SK-N-SH (cell line): ENCODE measurements at regions not wholly inside any gene's neighbourhood (a gene's known extent, or its start where the extent isn't known, plus 50 kb on each side); places are given as distances from the start of the nearest gene placed in this dataset.
A peak's percentile ranks its signal among the peaks of the same experiment; 100 is the strongest.

Source experiments
- CTCF ChIA-PET: fragments of 300-600, 350-600 bp; formaldehyde crosslinking; extraction: SDS; loops from one replicate; lab custom pipeline; 2021; lab: Yijun Ruan, JAX
- POLR2A ChIA-PET: fragments of 350-600 bp; sonication (Branson Sonifier 250); formaldehyde crosslinking; extraction: SDS; loops from one replicate; lab custom pipeline; 2020; ENCODE audit warnings: antibody characterized with exemption, inconsistent platforms; lab: Yijun Ruan, JAX
- DNase-seq: peaks from one replicate; pipeline ENCODE4 v3.0.0; 2012
- H2AFZ ChIP-seq: fragments of 200-600 bp; sonication (generic); 2 replicates; pipeline ENCODE4 v1.8.1; 2016; ENCODE audit warnings: antibody characterized with exemption, mild to moderate bottlenecking, low read depth
- H3F3A ChIP-seq: fragments of 200-600 bp; sonication (generic); replicated peaks from 2 replicates; pipeline ENCODE3; 2016; ENCODE audit warnings: antibody characterized with exemption, mild to moderate bottlenecking; ENCODE audit not compliant: insufficient read depth
- H3K27ac ChIP-seq, 2 experiments: fragments of 200-500 bp in 1 of 2; fragments of 200-600 bp in 1 of 2; sonication (Bioruptor generic) in 1 of 2; sonication (generic), shearing (Covaris generic) in 1 of 2; 2 replicates each; pipeline versions ENCODE4 v1.5.1 to v1.6.1; 2014 to 2016; ENCODE audit warnings: low read depth in 2 of 2, inconsistent platforms in 1 of 2, low read length in 1 of 2, mild to moderate bottlenecking in 1 of 2, mixed read lengths in 1 of 2
- H3K27me3 ChIP-seq: fragments of 200-600 bp; sonication (generic), shearing (Covaris generic); 2 replicates; pipeline ENCODE4 v1.6.1; 2016; ENCODE audit warnings: mixed run types; ENCODE audit not compliant: insufficient read depth
- H3K36me3 ChIP-seq, 2 experiments: fragments of 200-500 bp in 1 of 2; fragments of 200-600 bp in 1 of 2; sonication (Bioruptor generic) in 1 of 2; sonication (generic) in 1 of 2; replicated peaks in 1 of 2; 2 replicates each; pipeline versions ENCODE3 to v1.5.1; 2014 to 2016; ENCODE audit warnings: low read length in 1 of 2, mild to moderate bottlenecking in 1 of 2; ENCODE audit not compliant: insufficient read depth in 2 of 2, control insufficient read depth in 1 of 2
- H3K4me1 ChIP-seq, 2 experiments: fragments of 200-500 bp in 1 of 2; fragments of 200-600 bp in 1 of 2; sonication (Bioruptor generic) in 1 of 2; sonication (generic), shearing (Covaris generic) in 1 of 2; 2 replicates each; pipeline versions ENCODE4 v1.5.1 to v1.6.1; 2014 to 2016; ENCODE audit warnings: low read depth in 1 of 2, low read length in 1 of 2, mixed run types in 1 of 2; ENCODE audit not compliant: insufficient read depth in 2 of 2, control insufficient read depth in 1 of 2
- H3K4me2 ChIP-seq: fragments of 200-600 bp; sonication (generic), shearing (Covaris generic); 2 replicates; pipeline ENCODE4 v1.6.1; 2017; ENCODE audit warnings: mixed run types
- H3K4me3 ChIP-seq, 2 experiments: fragments of 200-500 bp in 1 of 2; fragments of 200-600 bp in 1 of 2; sonication (Bioruptor generic) in 1 of 2; sonication (generic), shearing (Covaris generic) in 1 of 2; 2 replicates each; pipeline versions ENCODE4 v1.5.1 to v1.8.1; 2014 to 2016; ENCODE audit warnings: low read depth in 2 of 2, inconsistent platforms in 1 of 2, low read length in 1 of 2, mild to moderate bottlenecking in 1 of 2, mixed read lengths in 1 of 2, moderate library complexity in 1 of 2
- H3K79me2 ChIP-seq: fragments of 200-600 bp; sonication (generic); 2 replicates; pipeline ENCODE4 v1.8.1; 2017; ENCODE audit warnings: mild to moderate bottlenecking; ENCODE audit not compliant: insufficient read depth
- H3K9ac ChIP-seq: fragments of 200-600 bp; sonication (generic); 2 replicates; pipeline ENCODE4 v1.6.1; 2017; ENCODE audit warnings: mixed run types
- H3K9me2 ChIP-seq: fragments of 200-600 bp; sonication (generic); 2 replicates; pipeline ENCODE4 v1.6.1; 2017; ENCODE audit warnings: mixed run types
- H3K9me3 ChIP-seq: fragments of 200-600 bp; sonication (generic); 2 replicates; pipeline ENCODE4 v1.6.1; 2017; ENCODE audit warnings: mixed run types, mild to moderate bottlenecking, moderate library complexity
- H4K20me1 ChIP-seq: fragments of 200-600 bp; sonication (generic); 2 replicates; pipeline ENCODE4 v1.6.1; 2017; ENCODE audit warnings: mild to moderate bottlenecking, mixed run types; ENCODE audit not compliant: insufficient read depth
- EP300 ChIP-seq, 2 experiments: IDR thresholded peaks; 2 replicates each; pipeline versions ENCODE4 v1.4.0 to v1.6.1; 2012; ENCODE audit warnings: borderline replicate concordance in 1 of 2, low read depth in 1 of 2, low read length in 1 of 2
- EZH2phosphoT487 ChIP-seq: fragments of 200-600 bp; sonication (generic); IDR thresholded peaks from 2 replicates; pipeline ENCODE4 v1.6.1; 2017; ENCODE audit warnings: low read depth, mixed run types, mild to moderate bottlenecking, antibody characterized with exemption, moderate library complexity, borderline replicate concordance
- FOXJ3 ChIP-seq: sonication (generic); formaldehyde crosslinking; IDR thresholded peaks from 2 replicates; pipeline ENCODE4 v1.5.1; 2020; ENCODE audit warnings: mild to moderate bottlenecking, missing genetic modification reagents
- GABPA ChIP-seq: IDR thresholded peaks from 2 replicates; pipeline ENCODE4 v1.4.0; 2012; ENCODE audit warnings: low read depth, mild to moderate bottlenecking
- MAX ChIP-seq: IDR thresholded peaks from 2 replicates; pipeline ENCODE4 v1.4.0; 2012; ENCODE audit warnings: low read depth
- NFIC ChIP-seq: IDR thresholded peaks from 2 replicates; pipeline ENCODE4 v1.4.0; 2012; ENCODE audit warnings: borderline replicate concordance
- POLR2AphosphoS5 ChIP-seq: IDR thresholded peaks from 2 replicates; pipeline ENCODE4 v1.6.1; 2012; ENCODE audit warnings: low read depth, low read length
- RFX5 ChIP-seq: IDR thresholded peaks from 2 replicates; pipeline ENCODE4 v1.6.1; 2012; ENCODE audit warnings: mild to moderate bottlenecking, improper control_type of control experiment, low read length
- SMC3 ChIP-seq: IDR thresholded peaks from 2 replicates; pipeline ENCODE4 v1.6.1; 2012; ENCODE audit warnings: low read depth, low read length, improper control_type of control experiment
- TCF12 ChIP-seq: IDR thresholded peaks from 2 replicates; pipeline ENCODE4 v1.4.0; 2012
- TEAD4 ChIP-seq: IDR thresholded peaks from 2 replicates; pipeline ENCODE4 v1.4.0; 2012; ENCODE audit warnings: mild to moderate bottlenecking, borderline replicate concordance; ENCODE audit not compliant: insufficient read depth
- ZBTB33 ChIP-seq: IDR thresholded peaks from 2 replicates; pipeline ENCODE4 v1.4.0; 2012; ENCODE audit warnings: low read depth, borderline replicate concordance
- WGBS: methylation state at CpG from one replicate; pipeline ENCODE4 v1.1.6; 2017; ENCODE audit warnings: low lambda C conversion rate; 5-methylcytosine and 5-hydroxymethylcytosine counted together
- TF ChIP-seq, protein P1 (sequence below): IDR thresholded peaks from 2 replicates; pipeline ENCODE4 v1.4.0; 2012; ENCODE audit warnings: low read depth, borderline replicate concordance
- TF ChIP-seq, protein P2 (sequence below): fragments of 200-600 bp; sonication (generic); IDR thresholded peaks from 2 replicates; pipeline ENCODE4 v1.6.1; 2017; ENCODE audit warnings: antibody characterized with exemption, mild to moderate bottlenecking, moderate library complexity
- TF ChIP-seq, protein P3 (sequence below): fragments of 150-350 bp; IDR thresholded peaks from 2 replicates; pipeline ENCODE4 v1.6.1; 2017; ENCODE audit warnings: antibody characterized with exemption, low read length, low read depth, borderline replicate concordance

DNA sequence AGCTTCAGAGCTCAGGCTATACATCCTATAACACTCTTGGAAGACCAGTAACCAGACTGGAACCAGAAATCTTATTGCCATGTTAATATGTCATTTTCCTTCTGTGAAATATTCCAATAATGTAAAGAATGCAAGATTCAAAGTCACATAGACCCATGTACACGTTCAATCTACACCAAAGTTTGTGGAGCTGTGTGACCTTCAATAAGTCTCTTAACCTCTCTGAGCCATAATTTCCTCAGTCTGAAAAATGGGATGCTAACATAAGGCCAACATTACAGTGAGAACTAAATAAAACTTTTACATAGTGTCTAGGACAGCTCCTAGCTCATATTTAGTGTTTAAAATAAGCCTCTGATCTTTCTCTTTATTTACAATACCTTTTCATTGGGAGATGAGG, 70.4 kb downstream of the ARRDC3 start (continued):
- TF ChIP-seq, protein P1, sequence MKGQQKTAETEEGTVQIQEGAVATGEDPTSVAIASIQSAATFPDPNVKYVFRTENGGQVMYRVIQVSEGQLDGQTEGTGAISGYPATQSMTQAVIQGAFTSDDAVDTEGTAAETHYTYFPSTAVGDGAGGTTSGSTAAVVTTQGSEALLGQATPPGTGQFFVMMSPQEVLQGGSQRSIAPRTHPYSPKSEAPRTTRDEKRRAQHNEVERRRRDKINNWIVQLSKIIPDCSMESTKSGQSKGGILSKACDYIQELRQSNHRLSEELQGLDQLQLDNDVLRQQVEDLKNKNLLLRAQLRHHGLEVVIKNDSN, result no peak
- TF ChIP-seq, protein P2, sequence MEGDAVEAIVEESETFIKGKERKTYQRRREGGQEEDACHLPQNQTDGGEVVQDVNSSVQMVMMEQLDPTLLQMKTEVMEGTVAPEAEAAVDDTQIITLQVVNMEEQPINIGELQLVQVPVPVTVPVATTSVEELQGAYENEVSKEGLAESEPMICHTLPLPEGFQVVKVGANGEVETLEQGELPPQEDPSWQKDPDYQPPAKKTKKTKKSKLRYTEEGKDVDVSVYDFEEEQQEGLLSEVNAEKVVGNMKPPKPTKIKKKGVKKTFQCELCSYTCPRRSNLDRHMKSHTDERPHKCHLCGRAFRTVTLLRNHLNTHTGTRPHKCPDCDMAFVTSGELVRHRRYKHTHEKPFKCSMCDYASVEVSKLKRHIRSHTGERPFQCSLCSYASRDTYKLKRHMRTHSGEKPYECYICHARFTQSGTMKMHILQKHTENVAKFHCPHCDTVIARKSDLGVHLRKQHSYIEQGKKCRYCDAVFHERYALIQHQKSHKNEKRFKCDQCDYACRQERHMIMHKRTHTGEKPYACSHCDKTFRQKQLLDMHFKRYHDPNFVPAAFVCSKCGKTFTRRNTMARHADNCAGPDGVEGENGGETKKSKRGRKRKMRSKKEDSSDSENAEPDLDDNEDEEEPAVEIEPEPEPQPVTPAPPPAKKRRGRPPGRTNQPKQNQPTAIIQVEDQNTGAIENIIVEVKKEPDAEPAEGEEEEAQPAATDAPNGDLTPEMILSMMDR, result no peak
- TF ChIP-seq TCF12, result no peak
- TF ChIP-seq ZBTB33, result no peak
- TF ChIP-seq NFIC, result no peak
- no peak for TF ChIP-seq FOXJ3 (CRISPR knock-in tag)
- TF ChIP-seq POLR2AphosphoS5, result no peak
- TF ChIP-seq, all 33 proteins: peak for 0

DNA sequence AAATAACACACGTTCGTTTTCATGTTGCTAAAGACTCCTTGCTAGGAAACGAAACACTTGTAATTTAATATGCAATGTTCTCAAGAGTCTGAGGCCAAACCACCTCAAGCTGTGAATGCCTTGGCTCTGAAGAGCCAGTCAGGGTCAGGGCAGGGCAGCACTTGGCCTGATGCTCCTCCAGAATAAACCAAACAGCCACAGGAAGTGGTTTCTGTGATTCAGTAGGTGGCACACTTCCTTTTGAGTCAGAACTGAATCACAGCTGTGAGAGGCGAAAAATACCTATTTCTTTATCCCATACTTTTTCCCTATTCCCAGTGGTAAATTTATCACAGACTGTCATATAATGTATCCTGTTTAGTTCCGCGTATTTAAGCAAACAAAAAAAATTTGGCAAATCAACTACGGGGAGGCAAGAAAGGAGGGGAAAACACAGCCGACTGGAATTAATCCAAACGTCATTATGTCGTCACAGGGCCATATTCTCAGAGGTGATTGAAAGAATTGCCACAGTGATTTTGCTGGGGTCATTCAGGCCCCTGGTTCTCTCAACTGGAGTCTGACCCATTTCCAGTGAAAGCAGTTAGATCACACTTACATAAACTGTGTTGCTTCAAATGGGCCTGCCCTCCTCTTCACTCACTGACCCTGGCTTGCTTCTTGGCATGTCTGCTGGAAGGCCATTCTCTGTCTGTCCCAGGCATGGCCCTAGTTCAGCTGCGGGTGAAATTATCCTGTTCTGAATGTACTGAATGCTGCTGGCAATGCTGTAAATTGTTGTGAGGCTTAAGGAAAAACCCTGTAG, 71.2 kb downstream of the ARRDC3 start:
- Histone ChIP-seq H3F3A (peaks cover 19% of the 10 kb centered on the region), H3K79me2 (no peaks in the 10 kb centered on the region), H3K9me3 (no peaks in the 10 kb centered on the region), H4K20me1 (no peaks in the 10 kb centered on the region), H3K36me3 (no peaks in the 10 kb centered on the region), H3K4me3 (peak overlapping the region in 1 of 2 experiments; percentile 13; a peak in 1 of 4 replicates), H3K27me3 (no peaks in the 10 kb centered on the region), H2AFZ (no peak overlapping the region), H3K9ac (peak overlapping the region; percentile 66), H3K4me2 (peak overlapping the region; percentile 60), H3K9me2 (no peaks in the 10 kb centered on the region), H3K27ac (peak overlapping the region; percentile 81 to 99), H3K4me1 (peaks cover 28 to 31% of the 10 kb centered on the region in 2 experiments; a peak in 3 of 4 replicates)
- ChIA-PET POLR2A (interaction anchor here (0.7 kb wide), 1 partner anchor 71 kb away, joined by 3 read pairs; the partner anchor contains the start of gene ARRDC3), CTCF (interaction anchor here (0.9 to 2.4 kb wide), 4 partner anchors 10 to 217 kb away, joined by 3 to 11 read pairs (median 4); no protein-coding TSS in a partner anchor)
- WGBS, result 13% methylated on average over 11 of the region's 11 CpGs
- peak; percentile 27 for DNase-seq
- TF ChIP-seq TEAD4, result peak; percentile 87; the same call in 1 of the 2 replicates
- peak; percentile 70 for TF ChIP-seq GABPA
- TF ChIP-seq EP300 (IDR thresholded peaks at IDR 0.05; ENCODE audit: borderline replicate concordance in 1 of 2, low read depth in 1 of 2, low read length in 1 of 2), result peak; percentile 59 to 99
- TF ChIP-seq, protein P3, sequence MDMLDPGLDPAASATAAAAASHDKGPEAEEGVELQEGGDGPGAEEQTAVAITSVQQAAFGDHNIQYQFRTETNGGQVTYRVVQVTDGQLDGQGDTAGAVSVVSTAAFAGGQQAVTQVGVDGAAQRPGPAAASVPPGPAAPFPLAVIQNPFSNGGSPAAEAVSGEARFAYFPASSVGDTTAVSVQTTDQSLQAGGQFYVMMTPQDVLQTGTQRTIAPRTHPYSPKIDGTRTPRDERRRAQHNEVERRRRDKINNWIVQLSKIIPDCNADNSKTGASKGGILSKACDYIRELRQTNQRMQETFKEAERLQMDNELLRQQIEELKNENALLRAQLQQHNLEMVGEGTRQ, result no peak
- TF ChIP-seq, protein P2, result no peak
- no peak for TF ChIP-seq RFX5
- TF ChIP-seq NFIC, result peak; percentile 98
- TF ChIP-seq FOXJ3 (CRISPR knock-in tag), result no peak
- TF ChIP-seq TCF12, result peak; percentile 99
- TF ChIP-seq, protein P1, result no peak
- 0 out of 2 replicates have a peak, but pooled peaks have one; percentile 19 for TF ChIP-seq SMC3
- no peak for TF ChIP-seq EZH2phosphoT487
- TF ChIP-seq MAX, result peak; percentile 83
- TF ChIP-seq ZBTB33, result peak; percentile 87
